H7 (cell line): ENCODE measurements at regions not wholly inside any gene's neighbourhood (a gene's known extent, or its start where the extent isn't known, plus 50 kb on each side); places are given as distances from the start of the nearest gene placed in this dataset.

Experiments
- DNase-seq: peaks from one replicate; pipeline ENCODE4 v3.0.0; 2012
- H3K27me3 ChIP-seq: 2 replicates; pipeline ENCODE4 v1.6.0; 2011; ENCODE audit warnings: mild to moderate bottlenecking, low read length; ENCODE audit not compliant: control insufficient read depth, insufficient read depth
- H3K36me3 ChIP-seq: replicated peaks from 2 replicates; pipeline ENCODE4 v1.5.1; 2011; ENCODE audit warnings: low read length; ENCODE audit not compliant: control insufficient read depth, insufficient read depth
- H3K4me3 ChIP-seq: 2 replicates; pipeline ENCODE4 v1.5.1; 2011; ENCODE audit warnings: low read depth, mild to moderate bottlenecking, control low read depth, low read length, moderate library complexity; ENCODE audit not compliant: insufficient read depth

DNA sequence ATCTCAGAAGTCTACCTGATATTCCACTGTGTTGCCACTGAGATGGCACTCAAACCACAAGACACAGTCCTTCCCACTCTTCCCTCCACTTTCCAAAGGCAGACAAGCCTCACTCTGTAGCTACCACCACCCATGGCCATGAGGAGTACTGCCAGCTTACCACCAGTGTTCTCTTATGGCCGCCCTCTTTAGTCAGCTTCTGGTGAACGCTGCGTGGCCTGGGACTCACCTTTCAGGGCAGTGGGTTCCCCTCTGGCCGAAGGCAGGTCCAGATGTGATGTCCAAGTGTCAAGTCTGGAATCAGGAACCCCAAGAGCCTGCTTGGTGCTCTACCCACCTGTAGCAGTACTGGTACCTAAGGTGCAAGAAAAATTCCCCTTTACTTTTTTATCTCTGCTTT, 580.8 kb downstream of the LRRIQ3 start:
- Histone ChIP-seq H3K4me3 (no peak overlapping the region), H3K36me3 (no peaks in the 10 kb centered on the region), H3K27me3 (no peaks in the 10 kb centered on the region)
- no peak for DNase-seq

GRCh38 chr1:73611681-73612080, 586.3 kb downstream of the LRRIQ3 start:
- H3K36me3 ChIP-seq, result no peaks in the 10 kb centered on the region
- DNase-seq, result no peak
- H3K4me3 ChIP-seq, result no peak overlapping the region
- no peaks in the 10 kb centered on the region for H3K27me3 ChIP-seq

DNA sequence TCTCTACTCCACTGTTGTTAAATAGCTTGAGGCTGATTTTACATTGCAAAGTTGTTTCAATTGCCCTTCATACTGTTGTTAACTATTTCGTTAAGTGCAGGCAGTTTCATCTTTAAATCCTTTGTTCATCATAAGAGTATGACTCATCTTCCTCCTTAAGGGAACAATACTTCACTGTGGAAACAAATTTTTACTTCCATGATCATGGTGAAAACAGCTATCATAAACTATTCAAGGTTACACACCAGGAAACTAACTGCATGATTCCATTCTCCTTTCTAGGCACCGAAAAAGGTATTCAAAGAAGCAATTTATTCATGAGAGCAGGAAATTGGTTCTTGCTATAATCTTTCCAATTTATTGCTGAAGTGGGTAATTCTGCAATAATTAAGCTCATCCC, 593.2 kb downstream of the LRRIQ3 start:
- DNase-seq, result no peak
- Histone ChIP-seq H3K4me3 (no peak overlapping the region), H3K36me3 (no peaks in the 10 kb centered on the region), H3K27me3 (no peaks in the 10 kb centered on the region)

DNA sequence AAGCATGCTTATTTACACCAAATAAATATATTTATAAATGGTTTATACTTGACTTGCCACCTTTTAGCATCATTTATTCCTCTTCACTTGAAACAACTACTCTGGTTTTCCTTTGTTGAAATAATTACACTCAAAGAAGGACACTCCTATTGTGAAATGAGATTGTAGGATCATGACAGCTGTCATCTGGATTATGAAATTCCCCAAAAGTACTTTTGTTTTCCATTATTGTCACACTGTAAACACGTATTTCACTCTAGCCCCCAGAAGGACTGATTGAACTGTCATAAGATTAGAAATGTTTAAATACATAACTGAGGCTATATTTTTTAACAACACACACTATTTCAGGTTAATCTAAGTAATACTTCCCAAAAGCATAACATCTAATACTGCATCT, 593.8 kb downstream of the LRRIQ3 start:
- Histone ChIP-seq H3K4me3 (no peak overlapping the region), H3K36me3 (no peaks in the 10 kb centered on the region), H3K27me3 (no peaks in the 10 kb centered on the region)
- no peak for DNase-seq

DNA sequence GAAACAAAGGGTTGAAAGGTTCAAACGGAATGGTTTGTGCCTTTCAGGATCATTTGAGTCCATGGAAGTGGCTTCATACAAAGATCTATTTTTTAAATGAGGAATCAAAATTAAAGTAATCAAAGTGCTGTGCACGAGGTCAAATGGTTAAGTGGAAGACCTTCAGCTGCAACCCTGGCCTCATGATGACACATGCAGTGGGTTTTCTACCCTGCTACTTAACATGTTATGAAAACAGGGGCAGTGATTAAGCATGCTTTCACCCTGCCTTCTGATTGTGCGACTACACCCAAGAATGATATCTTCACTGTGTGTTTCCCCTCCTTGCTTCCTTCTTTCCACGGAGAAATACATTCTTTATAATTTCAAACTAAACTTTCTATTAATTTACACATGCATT, 604.2 kb downstream of the LRRIQ3 start:
- H3K36me3 ChIP-seq, result no peaks in the 10 kb centered on the region
- no peak for DNase-seq
- H3K4me3 ChIP-seq, result no peak overlapping the region
- H3K27me3 ChIP-seq, result no peaks in the 10 kb centered on the region

DNA sequence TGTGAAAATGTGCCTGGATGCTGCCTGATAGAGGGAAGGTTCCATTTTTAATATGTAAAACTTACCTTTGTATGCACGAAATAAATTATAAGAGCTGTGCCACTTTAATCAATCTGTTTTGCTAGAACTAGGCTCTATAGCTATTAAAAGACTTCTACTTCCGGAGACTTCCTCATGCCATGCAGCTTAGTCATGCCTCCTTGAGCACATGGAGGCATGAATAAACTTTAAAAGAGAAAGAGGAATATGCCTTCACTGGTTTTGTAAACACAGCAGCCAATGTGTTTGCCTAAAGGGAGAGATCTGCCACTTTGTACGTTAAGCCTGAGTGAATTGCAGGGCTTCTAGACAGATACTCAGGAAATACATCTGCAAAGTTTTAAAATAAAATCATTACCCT, 604.6 kb downstream of the LRRIQ3 start:
- H3K36me3 ChIP-seq, result no peaks in the 10 kb centered on the region
- no peaks in the 10 kb centered on the region for H3K27me3 ChIP-seq
- no peak for DNase-seq
- H3K4me3 ChIP-seq, result no peak overlapping the region

- Histone ChIP-seq H3K4me3 (no peak overlapping the region), H3K27me3 (no peaks in the 10 kb centered on the region), H3K36me3 (no peaks in the 10 kb centered on the region)
- DNase-seq, result no peak
These were observed 610.9 kb downstream of the LRRIQ3 start for GRCh38 chr1:73587080-73587479.

DNA sequence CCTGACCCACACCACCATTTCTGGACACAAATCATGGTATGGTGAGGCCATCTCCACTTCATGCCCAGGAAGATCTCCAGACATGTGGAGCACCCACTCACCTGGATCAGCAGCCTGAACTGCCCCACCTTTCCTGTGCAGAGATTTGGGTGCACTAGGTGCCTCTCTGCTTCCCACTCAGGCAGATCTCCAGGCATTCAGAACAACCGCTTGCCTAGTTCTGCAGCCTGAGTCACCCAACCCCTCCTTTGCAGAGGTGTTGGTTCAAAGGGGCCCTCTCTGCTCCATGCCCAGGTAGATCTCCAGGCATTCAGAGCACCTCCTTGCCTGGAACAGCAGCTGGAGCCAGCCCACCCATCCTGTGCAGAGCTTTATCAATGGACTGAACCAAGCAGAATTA, 620.8 kb downstream of the LRRIQ3 start:
- no peaks in the 10 kb centered on the region for H3K27me3 ChIP-seq
- H3K4me3 ChIP-seq, result no peak overlapping the region
- DNase-seq, result no peak
- no peaks in the 10 kb centered on the region for H3K36me3 ChIP-seq

- H3K36me3 ChIP-seq, result no peaks in the 10 kb centered on the region
- H3K4me3 ChIP-seq, result no peak overlapping the region
- no peak for DNase-seq
- H3K27me3 ChIP-seq, result no peaks in the 10 kb centered on the region
These were observed 621.9 kb downstream of the LRRIQ3 start for GRCh38 chr1:73576083-73576482.

GRCh38 chr1:73564294-73564693, 633.7 kb downstream of the LRRIQ3 start:
- Histone ChIP-seq H3K27me3 (no peaks in the 10 kb centered on the region), H3K36me3 (no peaks in the 10 kb centered on the region), H3K4me3 (no peak overlapping the region)
- no peak for DNase-seq

GRCh38 chr1:73556270-73556669, 641.7 kb downstream of the LRRIQ3 start:
- Histone ChIP-seq H3K4me3 (no peak overlapping the region), H3K27me3 (no peaks in the 10 kb centered on the region), H3K36me3 (no peaks in the 10 kb centered on the region)
- no peak for DNase-seq

- H3K36me3 ChIP-seq, result no peaks in the 10 kb centered on the region
- H3K27me3 ChIP-seq, result no peaks in the 10 kb centered on the region
- H3K4me3 ChIP-seq, result no peak overlapping the region
- peak; percentile 9 for DNase-seq
These were observed 660.6 kb downstream of the LRRIQ3 start for GRCh38 chr1:73537400-73537799.

GRCh38 chr1:73517603-73518191, 680.3 kb downstream of the LRRIQ3 start:
- Histone ChIP-seq H3K4me3 (no peak overlapping the region), H3K36me3 (no peaks in the 10 kb centered on the region), H3K27me3 (no peaks in the 10 kb centered on the region)
- DNase-seq, result no peak

- Histone ChIP-seq H3K4me3 (no peak overlapping the region), H3K27me3 (no peaks in the 10 kb centered on the region), H3K36me3 (no peaks in the 10 kb centered on the region)
- DNase-seq, result no peak
These were observed 681.5 kb downstream of the LRRIQ3 start for GRCh38 chr1:73516451-73516850.

- DNase-seq, result no peak
- Histone ChIP-seq H3K4me3 (no peak overlapping the region), H3K27me3 (no peaks in the 10 kb centered on the region), H3K36me3 (no peaks in the 10 kb centered on the region)
These were observed 686.9 kb downstream of the LRRIQ3 start for GRCh38 chr1:73511038-73511437.

- no peak for DNase-seq
- H3K27me3 ChIP-seq, result no peaks in the 10 kb centered on the region
- H3K4me3 ChIP-seq, result no peak overlapping the region
- no peaks in the 10 kb centered on the region for H3K36me3 ChIP-seq
These were observed 697.8 kb downstream of the LRRIQ3 start for GRCh38 chr1:73500154-73500553.
